ENCODE measurements at regions not wholly inside any gene's neighbourhood (a gene's known extent, or its start where the extent isn't known, plus 50 kb on each side); places are given as distances from the start of the nearest gene placed in this dataset.

- no peak overlapping the region for H3K27ac Mint-ChIP-seq (ENCODE audit: low read depth, unreplicated experiment)
- CTCF ChIA-PET, result interaction anchor here (0.8 kb wide), 1 partner anchor 10 kb away, joined by 3 read pairs; no protein-coding TSS in a partner anchor
Observed at GRCh38 chr12:43221216-43221615, 330.8 kb downstream of the ADAMTS20 start.

GRCh38 chr12:43216490-43216889 is 335.5 kb downstream of the ADAMTS20 start:
- no peaks in the 10 kb centered on the region for H3K9me3 Mint-ChIP-seq (ENCODE audit: unreplicated experiment)
- no peak overlapping the region for H3K4me3 Mint-ChIP-seq (ENCODE audit: unreplicated experiment)
- intact Hi-C loops (cut with micrococcal nuclease), result no loop called here
- no peak for DNase-seq (ENCODE audit: unreplicated experiment)
- no peak overlapping the region for H3K27ac Mint-ChIP-seq (ENCODE audit: low read depth, unreplicated experiment)
- no peak for TF ChIP-seq CTCF (IDR thresholded peaks at IDR 0.05; ENCODE audit: unreplicated experiment)
- BruUV-seq (replicated peaks), result no TSS peak
- H3K36me3 Mint-ChIP-seq (ENCODE audit: insufficient read depth, unreplicated experiment), result no peaks in the 10 kb centered on the region
- no peaks in the 10 kb centered on the region for H3K27me3 Mint-ChIP-seq (ENCODE audit: insufficient read depth, unreplicated experiment)
- ChIA-PET POLR2A (no interaction called here), CTCF (interaction anchor here (0.6 kb wide), 1 partner anchor 13 kb away, joined by 3 read pairs; no protein-coding TSS in a partner anchor)
- no peaks in the 10 kb centered on the region for H3K4me1 Mint-ChIP-seq (ENCODE audit: insufficient read depth, unreplicated experiment)

More at GRCh38 chr12:43221216-43221615, 330.8 kb downstream of the ADAMTS20 start:
- TF ChIP-seq CTCF (IDR thresholded peaks at IDR 0.05; ENCODE audit: unreplicated experiment), result no peak
- H3K4me3 Mint-ChIP-seq (ENCODE audit: unreplicated experiment), result no peak overlapping the region
- no peaks in the 10 kb centered on the region for H3K4me1 Mint-ChIP-seq (ENCODE audit: insufficient read depth, unreplicated experiment)
- POLR2A ChIA-PET, result no interaction called here
- intact Hi-C loops (cut with micrococcal nuclease), result no loop called here
- H3K9me3 Mint-ChIP-seq (ENCODE audit: unreplicated experiment), result no peaks in the 10 kb centered on the region
- no TSS peak for BruUV-seq (replicated peaks)
- H3K36me3 Mint-ChIP-seq (ENCODE audit: insufficient read depth, unreplicated experiment), result no peaks in the 10 kb centered on the region
- no peak for DNase-seq (ENCODE audit: unreplicated experiment)
- H3K27me3 Mint-ChIP-seq (ENCODE audit: insufficient read depth, unreplicated experiment), result no peaks in the 10 kb centered on the region

- Mint-ChIP-seq H3K4me3 (ENCODE audit: unreplicated experiment) (no peak overlapping the region), H3K27me3 (ENCODE audit: insufficient read depth, unreplicated experiment) (no peaks in the 10 kb centered on the region), H3K27ac (ENCODE audit: low read depth, unreplicated experiment) (no peak overlapping the region), H3K4me1 (ENCODE audit: insufficient read depth, unreplicated experiment) (no peaks in the 10 kb centered on the region), H3K9me3 (ENCODE audit: unreplicated experiment) (no peaks in the 10 kb centered on the region), H3K36me3 (ENCODE audit: insufficient read depth, unreplicated experiment) (no peaks in the 10 kb centered on the region)
- ChIA-PET CTCF (no interaction called here), POLR2A (no interaction called here)
- intact Hi-C loops (cut with micrococcal nuclease), result no loop called here
- no TSS peak for BruUV-seq (replicated peaks)
- no peak for DNase-seq (ENCODE audit: unreplicated experiment)
- no peak for TF ChIP-seq CTCF (IDR thresholded peaks at IDR 0.05; ENCODE audit: unreplicated experiment)
Observed at GRCh38 chr12:43214166-43214565, 337.8 kb downstream of the ADAMTS20 start.

DNA sequence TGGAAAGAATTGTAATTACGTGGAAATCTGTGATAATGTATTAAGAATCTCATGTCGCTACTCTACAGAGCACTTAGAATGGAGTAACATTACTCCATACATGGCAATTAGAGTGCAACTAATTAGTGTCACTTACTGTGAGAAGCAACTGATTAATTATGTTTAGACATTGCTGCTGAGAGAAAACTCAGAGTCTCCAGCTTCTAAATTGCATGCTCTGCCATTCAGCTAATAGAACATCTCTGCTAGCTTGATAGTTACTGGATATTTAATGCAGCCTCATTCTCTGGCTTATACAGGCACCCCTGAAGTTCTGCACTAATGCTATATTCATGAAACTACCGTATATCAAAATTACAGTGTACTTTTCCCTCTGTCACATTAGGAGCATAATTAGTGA is 338.4 kb downstream of the ADAMTS20 start:
- BruUV-seq (replicated peaks), result no TSS peak
- Mint-ChIP-seq H3K4me3 (ENCODE audit: unreplicated experiment) (no peak overlapping the region), H3K9me3 (ENCODE audit: unreplicated experiment) (no peaks in the 10 kb centered on the region), H3K27ac (ENCODE audit: low read depth, unreplicated experiment) (no peak overlapping the region), H3K27me3 (ENCODE audit: insufficient read depth, unreplicated experiment) (no peaks in the 10 kb centered on the region), H3K4me1 (ENCODE audit: insufficient read depth, unreplicated experiment) (no peaks in the 10 kb centered on the region), H3K36me3 (ENCODE audit: insufficient read depth, unreplicated experiment) (no peaks in the 10 kb centered on the region)
- no peak for DNase-seq (ENCODE audit: unreplicated experiment)
- intact Hi-C loops (cut with micrococcal nuclease), result no loop called here
- no peak for TF ChIP-seq CTCF (IDR thresholded peaks at IDR 0.05; ENCODE audit: unreplicated experiment)
- CTCF ChIA-PET, result no interaction called here
- POLR2A ChIA-PET, result no interaction called here
